ENCODE measurements at regions not wholly inside any gene's neighbourhood (a gene's known extent, or its start where the extent isn't known, plus 50 kb on each side); places are given as distances from the start of the nearest gene placed in this dataset.

- Histone ChIP-seq H3K4me1 (ENCODE audit: insufficient read depth) (no peaks in the 10 kb centered on the region), H4K20me1 (replicated peaks; ENCODE audit: insufficient read depth) (no peaks in the 10 kb centered on the region), H3K27ac (ENCODE audit: low read depth) (no peak overlapping the region), H3K79me2 (replicated peaks; ENCODE audit: insufficient read depth) (no peaks in the 10 kb centered on the region), H3K4me3 (no peak overlapping the region), H3K4me2 (no peak overlapping the region), H3K36me3 (ENCODE audit: insufficient read depth) (no peaks in the 10 kb centered on the region), H2AFZ (peak overlapping the region; percentile 16; the same call in 1 of the 2 replicates), H3K27me3 (ENCODE audit: insufficient read depth) (no peaks in the 10 kb centered on the region), H3K9me2 (ENCODE audit: insufficient read depth) (peaks cover 12% of the 10 kb centered on the region; the same call in 1 of the 2 replicates), H3F3A (replicated peaks; ENCODE audit: low read depth) (no peaks in the 10 kb centered on the region)
- TF ChIP-seq ZNF331 (CRISPR knock-in tag; IDR thresholded peaks at IDR 0.05; ENCODE audit: low read depth) = no peak
- H3K27me3 Mint-ChIP-seq (ENCODE audit: insufficient read depth, low read depth, poor library complexity) = no peaks in the 10 kb centered on the region
- no peaks in the 10 kb centered on the region for H3K36me3 Mint-ChIP-seq (ENCODE audit: low read depth)
- no peak for ATAC-seq
- no peak for DNase-seq (ENCODE audit: low spot score)
- H3K27ac Mint-ChIP-seq = no peak overlapping the region
- no peaks in the 10 kb centered on the region for H3K4me1 Mint-ChIP-seq
- H3K4me3 Mint-ChIP-seq = no peak overlapping the region
- H3K9me3 Mint-ChIP-seq = no peaks in the 10 kb centered on the region; the same call in 2 of the 3 replicates
Observed at GRCh38 chr3:17846466-17846865, 104.0 kb upstream of the TBC1D5 start.

- Mint-ChIP-seq H3K27ac (no peak overlapping the region), H3K36me3 (ENCODE audit: low read depth) (no peaks in the 10 kb centered on the region), H3K4me3 (no peak overlapping the region), H3K9me3 (no peaks in the 10 kb centered on the region; the same call in 2 of the 3 replicates), H3K4me1 (no peaks in the 10 kb centered on the region), H3K27me3 (ENCODE audit: insufficient read depth, low read depth, poor library complexity) (no peaks in the 10 kb centered on the region)
- H3K9me2 ChIP-seq (ENCODE audit: insufficient read depth) = peaks cover 7% of the 10 kb centered on the region; the same call in 1 of the 2 replicates
- no peaks in the 10 kb centered on the region for H3K27me3 ChIP-seq (ENCODE audit: insufficient read depth)
- H2AFZ ChIP-seq = no peak overlapping the region; the same call in 1 of the 2 replicates
- H4K20me1 ChIP-seq (replicated peaks; ENCODE audit: insufficient read depth) = no peaks in the 10 kb centered on the region
- H3F3A ChIP-seq (replicated peaks; ENCODE audit: low read depth) = no peaks in the 10 kb centered on the region
- no peak for DNase-seq (ENCODE audit: low spot score)
- no peak for TF ChIP-seq EZH2phosphoT487 (IDR thresholded peaks at IDR 0.05; ENCODE audit: unreplicated experiment)
- no peak for TF ChIP-seq CREB1 (CRISPR knock-in tag; IDR thresholded peaks at IDR 0.05; ENCODE audit: low read depth)
- no peak for TF ChIP-seq STAT1 (IDR thresholded peaks at IDR 0.05; ENCODE audit: unreplicated experiment)
- TF ChIP-seq ETS1 (IDR thresholded peaks at IDR 0.05) = no peak
- TF ChIP-seq JUNB (IDR thresholded peaks at IDR 0.05; ENCODE audit: unreplicated experiment) = no peak
- no peak for TF ChIP-seq ZNF331 (CRISPR knock-in tag; IDR thresholded peaks at IDR 0.05; ENCODE audit: low read depth)
- no peak for TF ChIP-seq ZNF114 (CRISPR knock-in tag; IDR thresholded peaks at IDR 0.05)
- no peak for TF ChIP-seq POLR2AphosphoS5 (IDR thresholded peaks at IDR 0.05; ENCODE audit: low read depth)
- no peak for TF ChIP-seq NANOG (IDR thresholded peaks at IDR 0.05; ENCODE audit: borderline replicate concordance)
- no peak overlapping the region for H3K4me2 ChIP-seq
- no peaks in the 10 kb centered on the region for H3K36me3 ChIP-seq (ENCODE audit: insufficient read depth)
- H3K79me2 ChIP-seq (replicated peaks; ENCODE audit: insufficient read depth) = no peaks in the 10 kb centered on the region
- H3K27ac ChIP-seq (ENCODE audit: low read depth) = no peak overlapping the region
- H3K4me3 ChIP-seq = no peak overlapping the region
- no peak for ATAC-seq
- H3K4me1 ChIP-seq (ENCODE audit: insufficient read depth) = no peaks in the 10 kb centered on the region; the same call in 1 of the 2 replicates
Observed at GRCh38 chr3:17845026-17845812, 102.8 kb upstream of the TBC1D5 start.

- Histone ChIP-seq H3K4me3 (no peak overlapping the region), H4K20me1 (replicated peaks; ENCODE audit: insufficient read depth) (no peaks in the 10 kb centered on the region), H3K4me1 (ENCODE audit: insufficient read depth) (no peaks in the 10 kb centered on the region; the same call in 1 of the 2 replicates), H3K27ac (ENCODE audit: low read depth) (no peak overlapping the region), H3F3A (replicated peaks; ENCODE audit: low read depth) (no peaks in the 10 kb centered on the region), H3K79me2 (replicated peaks; ENCODE audit: insufficient read depth) (no peaks in the 10 kb centered on the region), H2AFZ (no peak overlapping the region), H3K27me3 (ENCODE audit: insufficient read depth) (no peaks in the 10 kb centered on the region), H3K9me2 (ENCODE audit: insufficient read depth) (0 out of 2 replicates have a peak, but pooled peaks cover 2% of the 10 kb centered on the region), H3K36me3 (ENCODE audit: insufficient read depth) (no peaks in the 10 kb centered on the region), H3K4me2 (no peak overlapping the region)
- Mint-ChIP-seq H3K4me3 (no peak overlapping the region), H3K9me3 (no peaks in the 10 kb centered on the region; the same call in 2 of the 3 replicates), H3K4me1 (no peaks in the 10 kb centered on the region), H3K36me3 (ENCODE audit: low read depth) (no peaks in the 10 kb centered on the region), H3K27me3 (ENCODE audit: insufficient read depth, low read depth, poor library complexity) (no peaks in the 10 kb centered on the region), H3K27ac (no peak overlapping the region)
- no peak for DNase-seq (ENCODE audit: low spot score)
- no peak for ATAC-seq
- TF ChIP-seq JUNB (IDR thresholded peaks at IDR 0.05; ENCODE audit: unreplicated experiment) = no peak
- TF ChIP-seq STAT1 (IDR thresholded peaks at IDR 0.05; ENCODE audit: unreplicated experiment) = no peak
- TF ChIP-seq ETS1 (IDR thresholded peaks at IDR 0.05) = no peak
- TF ChIP-seq ZNF331 (CRISPR knock-in tag; IDR thresholded peaks at IDR 0.05; ENCODE audit: low read depth) = no peak
- TF ChIP-seq ZNF114 (CRISPR knock-in tag; IDR thresholded peaks at IDR 0.05) = no peak
- no peak for TF ChIP-seq POLR2AphosphoS5 (IDR thresholded peaks at IDR 0.05; ENCODE audit: low read depth)
- no peak for TF ChIP-seq CTCF (conservative IDR thresholded peaks at IDR 0.05; ENCODE audit: low read depth in 2 of 2)
Observed at GRCh38 chr3:17844236-17844635, 101.8 kb upstream of the TBC1D5 start.
